Nephron progenitor cell (in vitro differentiated cells): ENCODE measurements at regions not wholly inside any gene's neighbourhood (a gene's known extent, or its start where the extent isn't known, plus 50 kb on each side); places are given as distances from the start of the nearest gene placed in this dataset.
"Not testable (repeated sequence)": the region's sequence is repeated elsewhere in the genome, so short reads cannot be mapped to it uniquely, and the experiment has no call there.

Source experiments
- DNase-seq: peaks from one replicate; pipeline ENCODE4 v3.0.0; 2021
- H3K27ac Mint-ChIP-seq: 2 replicates; pipeline ENCODE4 v1.8.0; 2021; ENCODE audit warnings: mild to moderate bottlenecking, moderate library complexity, mixed read lengths
- H3K27me3 Mint-ChIP-seq: 2 replicates; pipeline ENCODE4 v1.8.0; 2021; ENCODE audit warnings: mild to moderate bottlenecking, low read depth, mixed read lengths; ENCODE audit not compliant: poor library complexity
- H3K36me3 Mint-ChIP-seq: 2 replicates; pipeline ENCODE4 v1.8.0; 2021; ENCODE audit warnings: low read depth, mixed read lengths
- H3K4me1 Mint-ChIP-seq: 2 replicates; pipeline ENCODE4 v1.8.0; 2021; ENCODE audit warnings: mixed read lengths
- H3K4me3 Mint-ChIP-seq: 2 replicates; pipeline ENCODE4 v1.8.0; 2021; ENCODE audit warnings: mild to moderate bottlenecking, moderate library complexity, mixed read lengths
- H3K9me3 Mint-ChIP-seq: 2 replicates; pipeline ENCODE4 v1.8.0; 2021; ENCODE audit warnings: mild to moderate bottlenecking, moderate library complexity, mixed read lengths
- TF ChIP-seq, protein P1 (sequence below): fragments of 200-600 bp; sonication (generic); IDR thresholded peaks from 2 replicates; pipeline ENCODE4 v1.5.0; 2021; ENCODE audit warnings: antibody characterized with exemption

DNA sequence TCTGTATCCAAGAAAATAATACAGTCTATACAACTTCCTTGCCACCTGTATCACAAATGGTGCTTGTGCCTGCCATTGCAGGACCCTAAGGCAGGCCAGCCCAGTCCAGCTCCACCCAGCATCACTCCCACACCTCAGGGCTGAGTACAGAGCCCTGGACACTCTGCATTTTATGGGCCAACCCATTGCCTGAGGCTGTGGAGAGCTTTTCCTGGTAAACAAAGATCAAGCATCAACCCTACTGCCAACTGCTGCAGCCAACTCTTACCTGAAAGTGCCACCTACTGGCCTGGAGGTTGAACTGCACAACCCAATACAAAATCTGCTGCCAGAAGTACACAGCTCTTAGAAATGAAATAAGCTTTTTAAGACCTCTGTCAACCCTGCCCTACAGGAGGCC lies 1082.2 kb downstream of the NAALADL2 start:
- Mint-ChIP-seq H3K27me3 (no peaks in the 10 kb centered on the region), H3K27ac (no peak overlapping the region), H3K36me3 (peaks cover 34% of the 10 kb centered on the region), H3K4me1 (no peaks in the 10 kb centered on the region), H3K9me3 (peaks cover 77% of the 10 kb centered on the region), H3K4me3 (no peak overlapping the region)
- DNase-seq = no peak
- TF ChIP-seq, protein P1, sequence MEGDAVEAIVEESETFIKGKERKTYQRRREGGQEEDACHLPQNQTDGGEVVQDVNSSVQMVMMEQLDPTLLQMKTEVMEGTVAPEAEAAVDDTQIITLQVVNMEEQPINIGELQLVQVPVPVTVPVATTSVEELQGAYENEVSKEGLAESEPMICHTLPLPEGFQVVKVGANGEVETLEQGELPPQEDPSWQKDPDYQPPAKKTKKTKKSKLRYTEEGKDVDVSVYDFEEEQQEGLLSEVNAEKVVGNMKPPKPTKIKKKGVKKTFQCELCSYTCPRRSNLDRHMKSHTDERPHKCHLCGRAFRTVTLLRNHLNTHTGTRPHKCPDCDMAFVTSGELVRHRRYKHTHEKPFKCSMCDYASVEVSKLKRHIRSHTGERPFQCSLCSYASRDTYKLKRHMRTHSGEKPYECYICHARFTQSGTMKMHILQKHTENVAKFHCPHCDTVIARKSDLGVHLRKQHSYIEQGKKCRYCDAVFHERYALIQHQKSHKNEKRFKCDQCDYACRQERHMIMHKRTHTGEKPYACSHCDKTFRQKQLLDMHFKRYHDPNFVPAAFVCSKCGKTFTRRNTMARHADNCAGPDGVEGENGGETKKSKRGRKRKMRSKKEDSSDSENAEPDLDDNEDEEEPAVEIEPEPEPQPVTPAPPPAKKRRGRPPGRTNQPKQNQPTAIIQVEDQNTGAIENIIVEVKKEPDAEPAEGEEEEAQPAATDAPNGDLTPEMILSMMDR = peak; percentile 16

DNA sequence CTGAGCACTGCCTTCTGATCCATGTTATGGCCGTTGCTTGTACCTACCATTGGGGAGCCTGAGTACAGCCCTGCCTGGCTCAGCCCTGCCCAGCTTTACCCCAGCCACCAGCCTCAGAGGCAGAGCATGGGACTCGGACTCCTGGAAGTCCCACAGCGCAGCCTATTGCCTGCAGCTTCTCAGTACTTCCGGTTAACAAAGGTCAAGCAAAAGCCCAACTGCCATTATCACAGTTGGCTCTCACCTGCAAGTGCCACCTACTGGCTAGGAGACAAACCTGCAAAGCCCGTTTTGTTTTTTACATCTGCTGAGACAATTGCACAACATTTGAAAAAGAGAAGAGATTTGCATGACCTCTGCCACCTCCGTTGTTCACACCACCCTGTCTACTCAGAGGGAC lies 1081.7 kb downstream of the NAALADL2 start:
- Mint-ChIP-seq H3K4me3 (no peak overlapping the region), H3K27ac (no peak overlapping the region), H3K4me1 (no peaks in the 10 kb centered on the region), H3K9me3 (peaks cover 76% of the 10 kb centered on the region), H3K36me3 (peaks cover 29% of the 10 kb centered on the region), H3K27me3 (no peaks in the 10 kb centered on the region)
- TF ChIP-seq, protein P1 = no peak
- DNase-seq = no peak

- H3K4me3 Mint-ChIP-seq = no peak overlapping the region
- H3K36me3 Mint-ChIP-seq = peaks cover 26% of the 10 kb centered on the region
- H3K27me3 Mint-ChIP-seq = no peaks in the 10 kb centered on the region
- H3K4me1 Mint-ChIP-seq = no peaks in the 10 kb centered on the region
- H3K9me3 Mint-ChIP-seq = peaks cover 76% of the 10 kb centered on the region
- no peak for DNase-seq
- TF ChIP-seq, protein P1 = no peak
- H3K27ac Mint-ChIP-seq = no peak overlapping the region
Observed at GRCh38 chr3:175940243-175940642, 1081.1 kb downstream of the NAALADL2 start.

GRCh38 chr3:175937367-175937766 lies 1078.2 kb downstream of the NAALADL2 start:
- H3K27ac Mint-ChIP-seq, DNase-seq, H3K27me3 Mint-ChIP-seq, H3K4me1 Mint-ChIP-seq, H3K4me3 Mint-ChIP-seq: not testable (repeated sequence)
- peaks cover 12% of the 10 kb centered on the region for H3K36me3 Mint-ChIP-seq
- H3K9me3 Mint-ChIP-seq = peaks cover 67% of the 10 kb centered on the region

GRCh38 chr3:175932586-175932985 lies 1073.5 kb downstream of the NAALADL2 start:
- H3K4me3 Mint-ChIP-seq = no peak overlapping the region
- DNase-seq = no peak
- peaks cover 35% of the 10 kb centered on the region for H3K9me3 Mint-ChIP-seq
- peaks cover 6% of the 10 kb centered on the region for H3K36me3 Mint-ChIP-seq
- TF ChIP-seq, protein P1 = no peak
- H3K27ac Mint-ChIP-seq = no peak overlapping the region
- H3K27me3 Mint-ChIP-seq = no peaks in the 10 kb centered on the region
- H3K4me1 Mint-ChIP-seq = no peaks in the 10 kb centered on the region

- H3K27ac Mint-ChIP-seq = no peak overlapping the region
- H3K27me3 Mint-ChIP-seq = no peaks in the 10 kb centered on the region
- no peak overlapping the region for H3K4me3 Mint-ChIP-seq
- DNase-seq = no peak
- H3K4me1 Mint-ChIP-seq = no peaks in the 10 kb centered on the region
- H3K9me3 Mint-ChIP-seq = peaks cover 24% of the 10 kb centered on the region
- H3K36me3 Mint-ChIP-seq = peaks cover 9% of the 10 kb centered on the region
- TF ChIP-seq, protein P1 = no peak
Observed at GRCh38 chr3:175919133-175919532, 1060.0 kb downstream of the NAALADL2 start.
